Caco-2 (cell line): ENCODE measurements at regions not wholly inside any gene's neighbourhood (a gene's known extent, or its start where the extent isn't known, plus 50 kb on each side); places are given as distances from the start of the nearest gene placed in this dataset.

Experiments used
- BruUV-seq: library from RNA; stranded (reverse); fragments of 400-500 nt; replicated peaks from 2 replicates; lab custom pipeline; 2021; lab: Mats Ljungman, UMichigan
- CTCF ChIA-PET: fragments of 300-600 bp; sonication (Branson Sonifier 250); formaldehyde crosslinking; loops from one replicate; lab custom pipeline; 2022; ENCODE audit warnings: antibody characterized with exemption; lab: Charles Lee
- POLR2A ChIA-PET: fragments of 300-600 bp; sonication (Branson Sonifier 250); formaldehyde crosslinking; loops from one replicate; lab custom pipeline; 2022; ENCODE audit warnings: antibody characterized with exemption; lab: Charles Lee
- DNase-seq, 2 experiments: peaks; one replicate each; pipeline versions ENCODE4 v3.0.0 to v3.0.0-alpha.2; 2020 to 2022
- H3K27me3 ChIP-seq: replicated peaks from 2 replicates; pipeline ENCODE4 v1.6.0; 2011; ENCODE audit warnings: low read length; ENCODE audit not compliant: control insufficient read depth, insufficient read depth
- H3K36me3 ChIP-seq: 2 replicates; pipeline ENCODE4 v1.5.1; 2011; ENCODE audit warnings: low read length; ENCODE audit not compliant: control insufficient read depth, insufficient read depth
- H3K4me1 ChIP-seq: fragments of 250-450 bp; sonication (Bioruptor Pico); 2 replicates; pipeline ENCODE4 v1.5.1; 2020; ENCODE audit warnings: mild to moderate bottlenecking
- H3K4me3 ChIP-seq: 2 replicates; pipeline ENCODE4 v1.5.1; 2011; ENCODE audit warnings: low read depth, mild to moderate bottlenecking, control low read depth, low read length
- H3K9me3 ChIP-seq: fragments of 250-450 bp; sonication (Bioruptor Pico); 2 replicates; pipeline ENCODE4 v1.5.1; 2020; ENCODE audit warnings: mild to moderate bottlenecking, moderate library complexity
- H3K27ac Mint-ChIP-seq: one replicate; pipeline ENCODE4 v1.8.0; 2022; ENCODE audit warnings: mixed read lengths; ENCODE audit not compliant: unreplicated experiment
- H3K27me3 Mint-ChIP-seq: one replicate; pipeline ENCODE4 v1.8.0; 2022; ENCODE audit warnings: mixed read lengths; ENCODE audit not compliant: insufficient read depth, unreplicated experiment
- H3K36me3 Mint-ChIP-seq: one replicate; pipeline ENCODE4 v1.8.0; 2022; ENCODE audit warnings: mild to moderate bottlenecking, mixed read lengths; ENCODE audit not compliant: insufficient read depth, unreplicated experiment
- H3K4me1 Mint-ChIP-seq: one replicate; pipeline ENCODE4 v1.8.0; 2022; ENCODE audit warnings: low read depth, mixed read lengths; ENCODE audit not compliant: unreplicated experiment
- H3K4me3 Mint-ChIP-seq: one replicate; pipeline ENCODE4 v1.8.0; 2022; ENCODE audit warnings: mild to moderate bottlenecking, moderate library complexity, mixed read lengths; ENCODE audit not compliant: unreplicated experiment
- H3K9me3 Mint-ChIP-seq: one replicate; pipeline ENCODE4 v1.8.0; 2022; ENCODE audit warnings: mixed read lengths; ENCODE audit not compliant: unreplicated experiment
- intact Hi-C: fragments of 100-400 bp; cut with micrococcal nuclease; formaldehyde crosslinking; loops from one replicate; pipeline ENCODE4 v1.10.0; 2022; ENCODE audit not compliant: unreplicated experiment
- TF ChIP-seq, protein P1 (sequence below), 2 experiments: fragments of 200-600 bp in 1 of 2; IDR thresholded peaks; 1 replicate in 1 of 2; 2 replicates in 1 of 2; pipeline versions ENCODE4 v1.5.1 to v1.8.0; 2011 to 2022; ENCODE audit warnings: antibody characterized with exemption in 1 of 2, control low read depth in 1 of 2, inconsistent platforms in 1 of 2, low read depth in 1 of 2, low read length in 1 of 2, mild to moderate bottlenecking in 1 of 2, moderate library complexity in 1 of 2; ENCODE audit not compliant: insufficient read depth in 1 of 2, severe bottlenecking in 1 of 2, unreplicated experiment in 1 of 2

DNA sequence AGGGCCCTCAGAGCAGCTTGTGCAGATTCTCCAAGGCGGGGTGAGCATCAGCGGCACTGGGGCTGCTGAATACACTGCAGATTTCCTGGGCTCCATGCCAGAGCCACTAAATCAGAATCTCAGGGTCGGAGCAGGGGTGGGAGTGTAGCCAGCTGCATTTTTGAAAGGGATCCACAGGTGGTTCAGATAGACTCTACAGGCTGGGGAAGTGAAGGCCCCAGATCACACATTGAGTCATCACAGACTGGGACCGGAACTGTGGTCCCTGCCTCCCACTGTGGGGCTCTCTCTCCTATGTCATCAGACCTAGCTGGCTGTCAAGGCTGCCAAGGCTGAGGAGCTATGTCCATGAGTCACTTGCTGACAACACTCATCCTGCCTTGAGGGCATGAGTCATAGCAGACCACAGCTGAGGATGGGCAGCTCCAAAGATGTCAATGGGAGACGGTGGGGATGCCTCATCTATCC, 162.3 kb upstream of the MAMLD1 start:
- no TSS peak for BruUV-seq
- no peaks in the 10 kb centered on the region for H3K9me3 ChIP-seq
- Mint-ChIP-seq H3K27me3 (no peaks in the 10 kb centered on the region), H3K36me3 (no peaks in the 10 kb centered on the region), H3K9me3 (no peaks in the 10 kb centered on the region), H3K27ac (no peak overlapping the region), H3K4me1 (no peaks in the 10 kb centered on the region), H3K4me3 (no peak overlapping the region)
- H3K4me1 ChIP-seq = no peaks in the 10 kb centered on the region
- intact Hi-C loops = no loop called here
- ChIA-PET POLR2A (no interaction called here), CTCF (no interaction called here)
- no peak for DNase-seq
- TF ChIP-seq, protein P1, sequence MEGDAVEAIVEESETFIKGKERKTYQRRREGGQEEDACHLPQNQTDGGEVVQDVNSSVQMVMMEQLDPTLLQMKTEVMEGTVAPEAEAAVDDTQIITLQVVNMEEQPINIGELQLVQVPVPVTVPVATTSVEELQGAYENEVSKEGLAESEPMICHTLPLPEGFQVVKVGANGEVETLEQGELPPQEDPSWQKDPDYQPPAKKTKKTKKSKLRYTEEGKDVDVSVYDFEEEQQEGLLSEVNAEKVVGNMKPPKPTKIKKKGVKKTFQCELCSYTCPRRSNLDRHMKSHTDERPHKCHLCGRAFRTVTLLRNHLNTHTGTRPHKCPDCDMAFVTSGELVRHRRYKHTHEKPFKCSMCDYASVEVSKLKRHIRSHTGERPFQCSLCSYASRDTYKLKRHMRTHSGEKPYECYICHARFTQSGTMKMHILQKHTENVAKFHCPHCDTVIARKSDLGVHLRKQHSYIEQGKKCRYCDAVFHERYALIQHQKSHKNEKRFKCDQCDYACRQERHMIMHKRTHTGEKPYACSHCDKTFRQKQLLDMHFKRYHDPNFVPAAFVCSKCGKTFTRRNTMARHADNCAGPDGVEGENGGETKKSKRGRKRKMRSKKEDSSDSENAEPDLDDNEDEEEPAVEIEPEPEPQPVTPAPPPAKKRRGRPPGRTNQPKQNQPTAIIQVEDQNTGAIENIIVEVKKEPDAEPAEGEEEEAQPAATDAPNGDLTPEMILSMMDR (IDR thresholded peaks at IDR 0.05; ENCODE audit: insufficient read depth in 1 of 2, low read depth in 1 of 2, low read length in 1 of 2, severe bottlenecking in 1 of 2, unreplicated experiment in 1 of 2) = no peak
- H3K36me3 ChIP-seq = no peaks in the 10 kb centered on the region
- no peak overlapping the region for H3K4me3 ChIP-seq
- H3K27me3 ChIP-seq = no peaks in the 10 kb centered on the region

DNA sequence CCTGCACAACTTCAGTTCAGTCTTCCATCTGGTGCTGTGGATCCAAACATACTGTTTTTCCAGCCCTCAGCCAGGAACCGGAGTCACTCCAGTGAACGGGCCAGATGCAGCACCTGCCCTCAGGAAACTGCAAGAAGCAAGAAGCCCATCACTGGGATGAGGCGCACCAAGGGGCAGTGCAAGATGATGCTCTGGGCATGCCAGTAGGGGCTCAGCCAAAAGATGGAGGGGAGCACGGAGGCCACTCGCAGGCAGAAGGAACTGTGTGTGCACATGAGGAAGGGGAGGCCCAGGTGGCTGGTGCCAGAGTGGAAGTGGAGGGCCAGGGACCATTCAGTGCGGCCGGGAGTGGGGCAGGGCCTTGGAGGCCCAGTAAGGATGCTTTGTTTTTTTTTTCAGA, 161.7 kb upstream of the MAMLD1 start:
- intact Hi-C loops = no loop called here
- no peaks in the 10 kb centered on the region for H3K9me3 Mint-ChIP-seq
- Histone ChIP-seq H3K4me3 (no peak overlapping the region), H3K36me3 (no peaks in the 10 kb centered on the region), H3K27me3 (no peaks in the 10 kb centered on the region), H3K9me3 (no peaks in the 10 kb centered on the region), H3K4me1 (no peaks in the 10 kb centered on the region)
- no peak for DNase-seq
- no peak overlapping the region for H3K27ac Mint-ChIP-seq
- H3K36me3 Mint-ChIP-seq = no peaks in the 10 kb centered on the region
- no peaks in the 10 kb centered on the region for H3K4me1 Mint-ChIP-seq
- TF ChIP-seq, protein P1 (IDR thresholded peaks at IDR 0.05; ENCODE audit: insufficient read depth in 1 of 2, low read depth in 1 of 2, low read length in 1 of 2, severe bottlenecking in 1 of 2, unreplicated experiment in 1 of 2) = no peak
- no peak overlapping the region for H3K4me3 Mint-ChIP-seq
- ChIA-PET POLR2A (no interaction called here), CTCF (no interaction called here)
- no TSS peak for BruUV-seq
- H3K27me3 Mint-ChIP-seq = no peaks in the 10 kb centered on the region

DNA sequence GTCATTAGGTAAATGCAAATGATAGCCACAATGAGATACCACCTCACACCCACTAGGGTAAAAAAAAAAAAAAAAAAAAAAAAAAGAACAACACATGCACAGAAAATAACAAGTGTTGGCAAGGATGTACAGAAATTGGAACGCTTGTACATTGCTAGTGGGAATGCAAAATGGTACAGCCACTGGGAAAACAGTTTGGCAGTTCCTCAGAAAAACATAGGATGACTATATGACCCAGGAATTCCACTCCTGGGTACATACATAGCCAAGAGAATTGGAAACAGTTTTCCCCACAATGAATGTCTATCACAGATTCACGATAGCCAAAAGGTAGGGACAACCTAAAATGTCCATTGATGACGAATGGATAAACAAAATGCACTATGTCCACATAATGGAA, 161.3 kb upstream of the MAMLD1 start:
- H3K9me3 Mint-ChIP-seq = no peaks in the 10 kb centered on the region
- BruUV-seq = no TSS peak
- H3K9me3 ChIP-seq = no peaks in the 10 kb centered on the region
- CTCF ChIA-PET = no interaction called here
- TF ChIP-seq, protein P1 (IDR thresholded peaks at IDR 0.05; ENCODE audit: insufficient read depth in 1 of 2, low read depth in 1 of 2, low read length in 1 of 2, severe bottlenecking in 1 of 2, unreplicated experiment in 1 of 2) = no peak
- no peak overlapping the region for H3K4me3 Mint-ChIP-seq
- H3K4me3 ChIP-seq = no peak overlapping the region
- H3K4me1 ChIP-seq = no peaks in the 10 kb centered on the region
- H3K4me1 Mint-ChIP-seq = no peaks in the 10 kb centered on the region
- no peak for DNase-seq
- no peaks in the 10 kb centered on the region for H3K36me3 ChIP-seq
- H3K36me3 Mint-ChIP-seq = no peaks in the 10 kb centered on the region
- no peaks in the 10 kb centered on the region for H3K27me3 ChIP-seq
- no peak overlapping the region for H3K27ac Mint-ChIP-seq
- intact Hi-C loops = no loop called here
- no peaks in the 10 kb centered on the region for H3K27me3 Mint-ChIP-seq
- POLR2A ChIA-PET = no interaction called here
